HFF-Myc (cell line): ENCODE measurements at regions not wholly inside any gene's neighbourhood (a gene's known extent, or its start where the extent isn't known, plus 50 kb on each side); places are given as distances from the start of the nearest gene placed in this dataset.
"Not testable (repeated sequence)": the region's sequence is repeated elsewhere in the genome, so short reads cannot be mapped to it uniquely, and the experiment has no call there.

Experiments used
- DNase-seq: peaks from one replicate; pipeline ENCODE4 v3.0.0-alpha.2; 2011; ENCODE audit warnings: low read depth; ENCODE audit errors: extremely low read depth
- H3K4me3 ChIP-seq: replicated peaks from 2 replicates; pipeline ENCODE4 v1.5.1; 2011; ENCODE audit warnings: low read depth, mild to moderate bottlenecking, control low read depth, low read length
- TF ChIP-seq, protein P1 (sequence below): IDR thresholded peaks from 2 replicates; pipeline ENCODE4 v1.5.1; 2012; ENCODE audit warnings: mild to moderate bottlenecking, low read depth, low read length, control low read depth; ENCODE audit errors: missing control alignments

DNA sequence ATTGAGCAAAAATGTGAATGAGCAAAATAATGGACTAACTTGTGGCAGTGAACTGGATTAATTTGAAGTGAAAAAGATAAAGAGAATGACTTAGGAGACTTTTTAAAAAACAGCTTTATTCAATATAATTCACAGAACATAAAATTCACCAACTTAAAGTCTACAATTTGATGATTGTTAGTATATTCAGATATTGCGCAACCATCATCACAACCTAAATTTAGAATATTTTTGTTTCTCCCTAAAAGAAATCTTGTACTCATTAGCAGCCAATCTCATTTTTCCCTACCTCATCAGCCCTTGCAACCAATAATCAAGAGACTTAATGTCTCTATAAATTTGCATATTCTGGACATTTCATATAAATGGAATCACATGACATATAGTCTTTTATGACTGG, 496.5 kb downstream of the IGSF11 start:
- H3K4me3 ChIP-seq, result no peak overlapping the region
- no peak for DNase-seq
- TF ChIP-seq, protein P1, sequence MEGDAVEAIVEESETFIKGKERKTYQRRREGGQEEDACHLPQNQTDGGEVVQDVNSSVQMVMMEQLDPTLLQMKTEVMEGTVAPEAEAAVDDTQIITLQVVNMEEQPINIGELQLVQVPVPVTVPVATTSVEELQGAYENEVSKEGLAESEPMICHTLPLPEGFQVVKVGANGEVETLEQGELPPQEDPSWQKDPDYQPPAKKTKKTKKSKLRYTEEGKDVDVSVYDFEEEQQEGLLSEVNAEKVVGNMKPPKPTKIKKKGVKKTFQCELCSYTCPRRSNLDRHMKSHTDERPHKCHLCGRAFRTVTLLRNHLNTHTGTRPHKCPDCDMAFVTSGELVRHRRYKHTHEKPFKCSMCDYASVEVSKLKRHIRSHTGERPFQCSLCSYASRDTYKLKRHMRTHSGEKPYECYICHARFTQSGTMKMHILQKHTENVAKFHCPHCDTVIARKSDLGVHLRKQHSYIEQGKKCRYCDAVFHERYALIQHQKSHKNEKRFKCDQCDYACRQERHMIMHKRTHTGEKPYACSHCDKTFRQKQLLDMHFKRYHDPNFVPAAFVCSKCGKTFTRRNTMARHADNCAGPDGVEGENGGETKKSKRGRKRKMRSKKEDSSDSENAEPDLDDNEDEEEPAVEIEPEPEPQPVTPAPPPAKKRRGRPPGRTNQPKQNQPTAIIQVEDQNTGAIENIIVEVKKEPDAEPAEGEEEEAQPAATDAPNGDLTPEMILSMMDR, result no peak

DNA sequence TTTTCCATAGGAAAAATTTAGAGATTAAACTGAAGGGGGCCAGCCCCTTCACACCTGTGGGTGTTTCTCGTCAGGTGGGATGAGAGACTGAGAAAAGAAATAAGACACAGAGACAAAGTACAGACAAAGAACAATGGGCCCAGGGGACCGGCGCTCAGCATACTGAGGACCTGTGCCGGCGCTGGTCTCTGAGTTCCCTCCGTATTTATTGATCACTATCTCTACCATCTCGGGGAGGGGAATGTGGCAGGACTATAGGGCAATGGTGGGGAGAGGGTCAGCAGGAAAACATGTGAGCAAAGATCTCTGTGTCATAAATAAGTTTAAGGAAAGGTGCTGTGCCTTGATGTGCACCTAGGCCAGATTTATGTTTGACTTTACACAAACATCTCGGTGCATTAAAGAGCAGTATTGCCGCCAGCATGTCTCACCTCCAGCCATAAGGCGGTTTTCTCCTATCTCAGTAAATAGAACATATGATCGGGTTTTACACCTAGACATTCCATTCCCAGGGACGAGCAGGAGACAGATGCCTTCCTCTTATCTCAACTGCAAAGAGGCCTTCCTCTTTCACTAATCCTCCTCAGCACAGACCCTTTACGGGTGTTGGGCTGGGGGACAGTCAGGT, 494.7 kb downstream of the IGSF11 start:
- DNase-seq, H3K4me3 ChIP-seq: not testable (repeated sequence)

DNA sequence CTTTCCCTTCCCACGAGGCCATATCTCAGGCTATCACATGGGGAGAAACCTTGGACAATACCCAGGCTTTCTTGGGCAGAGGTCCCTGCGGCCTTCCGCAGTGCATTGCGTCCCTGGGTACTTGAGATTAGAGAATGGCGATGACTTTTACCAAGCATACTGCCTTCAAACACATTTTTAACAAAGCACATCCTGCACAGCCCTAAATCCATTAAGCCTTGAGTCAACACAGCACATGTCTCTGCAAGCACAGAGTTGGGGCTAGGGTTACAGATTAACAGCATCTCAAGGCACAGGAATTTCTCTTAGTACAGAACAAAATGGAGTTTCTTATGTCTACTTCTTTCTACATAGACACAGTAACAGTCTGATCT, 494.2 kb downstream of the IGSF11 start:
- DNase-seq, H3K4me3 ChIP-seq: not testable (repeated sequence)

DNA sequence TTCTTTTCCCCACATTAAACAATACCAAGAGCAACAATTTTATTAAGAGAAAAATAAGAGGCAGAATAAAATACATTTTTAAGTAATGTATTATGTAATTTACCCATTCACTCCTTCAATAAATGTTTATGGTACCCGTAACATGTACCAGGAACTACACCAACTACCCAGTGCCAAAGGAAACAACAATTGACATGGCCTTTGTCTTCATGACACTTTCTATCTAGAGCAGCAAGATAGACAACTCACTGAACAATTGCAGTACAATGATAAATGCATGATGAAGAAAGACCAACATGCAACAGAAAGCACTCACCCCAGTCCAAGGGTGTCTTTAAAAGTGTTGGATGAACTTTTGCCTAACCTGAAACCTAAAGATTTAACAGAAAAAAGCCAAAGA, 493.8 kb downstream of the IGSF11 start:
- no peak for DNase-seq
- TF ChIP-seq, protein P1, result no peak
- H3K4me3 ChIP-seq, result no peak overlapping the region

DNA sequence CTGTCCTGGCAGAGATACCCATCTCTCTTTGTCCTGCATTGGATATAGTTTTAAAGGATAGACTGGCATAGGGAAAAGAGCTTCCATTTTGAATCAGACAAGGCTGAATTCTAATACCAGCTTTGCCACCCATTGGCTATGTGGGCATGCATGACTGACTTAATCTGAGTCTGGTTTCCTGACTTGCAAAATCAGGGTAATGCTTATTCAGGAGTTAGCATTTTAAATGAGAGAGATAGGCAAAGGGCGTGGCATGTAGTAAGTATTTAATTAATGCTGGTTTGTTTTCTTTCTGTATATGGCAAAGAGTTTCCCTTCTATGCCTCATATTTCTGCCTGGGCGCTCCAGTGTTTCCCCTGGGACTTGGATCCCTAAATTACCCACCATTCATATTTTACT, 492.9 kb downstream of the IGSF11 start:
- TF ChIP-seq, protein P1, result no peak
- DNase-seq, result no peak
- no peak overlapping the region for H3K4me3 ChIP-seq

DNA sequence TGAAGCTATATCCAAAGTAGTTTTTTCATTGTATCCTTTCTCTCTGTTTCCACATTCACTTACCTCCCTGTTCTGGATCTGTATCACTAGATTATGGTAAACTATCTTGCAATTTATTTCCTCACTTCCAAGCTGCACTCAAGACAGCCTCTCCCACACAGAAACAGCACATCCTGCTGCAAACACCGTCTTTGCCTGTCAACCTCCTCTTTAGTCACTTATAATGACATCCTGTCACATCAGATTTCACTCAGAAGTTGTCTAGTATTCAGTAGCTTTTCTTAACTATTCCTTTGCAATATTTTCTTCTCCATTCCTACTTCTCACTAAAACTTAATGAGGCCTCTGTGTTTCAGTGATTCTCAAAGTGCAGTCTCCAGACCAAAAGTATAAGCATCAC, 490.8 kb downstream of the IGSF11 start:
- no peak overlapping the region for H3K4me3 ChIP-seq
- TF ChIP-seq, protein P1, result no peak
- no peak for DNase-seq

DNA sequence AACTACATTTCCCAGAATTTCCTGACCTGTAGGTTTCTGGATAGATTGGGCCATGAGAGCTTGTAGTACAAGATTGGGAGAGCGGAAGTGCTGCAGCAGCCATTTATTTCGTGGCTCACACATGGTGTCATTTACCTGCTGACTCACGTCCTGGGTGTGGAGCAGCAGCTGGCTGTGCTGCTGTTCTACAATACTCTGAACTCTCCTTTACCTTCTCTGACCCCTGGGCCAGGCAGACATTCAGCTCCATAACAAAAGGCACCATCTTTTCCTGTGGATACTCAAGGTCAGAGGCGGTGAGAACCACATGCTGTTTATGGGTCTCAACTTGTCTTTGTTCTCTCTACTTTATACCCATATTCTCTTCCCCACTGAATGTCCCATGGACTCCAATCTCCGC, 490.2 kb downstream of the IGSF11 start:
- TF ChIP-seq, protein P1, result no peak
- no peak overlapping the region for H3K4me3 ChIP-seq
- DNase-seq, result no peak

DNA sequence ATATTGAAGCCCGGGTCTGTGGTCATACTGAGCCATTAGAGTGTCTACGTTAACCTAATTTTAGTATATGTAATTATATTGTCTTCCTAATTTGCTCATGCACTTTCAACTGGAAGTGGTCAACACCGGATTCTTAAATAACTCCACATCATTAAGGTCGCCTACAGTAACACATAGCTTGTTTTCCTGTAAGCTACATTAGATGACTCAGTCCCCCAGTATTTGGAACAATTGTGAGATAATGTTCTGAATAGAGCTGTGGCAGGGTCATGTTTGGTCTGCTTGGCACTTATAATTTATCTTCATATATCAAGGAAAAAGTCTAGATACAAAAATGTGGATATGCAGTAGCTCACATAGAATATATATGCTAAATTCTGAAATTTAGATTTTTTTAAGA, 486.2 kb downstream of the IGSF11 start:
- TF ChIP-seq, protein P1, result no peak
- H3K4me3 ChIP-seq, result no peak overlapping the region
- no peak for DNase-seq
